ENCODE measurements at regions not wholly inside any gene's neighbourhood (a gene's known extent, or its start where the extent isn't known, plus 50 kb on each side); places are given as distances from the start of the nearest gene placed in this dataset.
"Not testable (repeated sequence)": the region's sequence is repeated elsewhere in the genome, so short reads cannot be mapped to it uniquely, and the experiment has no call there.

DNA sequence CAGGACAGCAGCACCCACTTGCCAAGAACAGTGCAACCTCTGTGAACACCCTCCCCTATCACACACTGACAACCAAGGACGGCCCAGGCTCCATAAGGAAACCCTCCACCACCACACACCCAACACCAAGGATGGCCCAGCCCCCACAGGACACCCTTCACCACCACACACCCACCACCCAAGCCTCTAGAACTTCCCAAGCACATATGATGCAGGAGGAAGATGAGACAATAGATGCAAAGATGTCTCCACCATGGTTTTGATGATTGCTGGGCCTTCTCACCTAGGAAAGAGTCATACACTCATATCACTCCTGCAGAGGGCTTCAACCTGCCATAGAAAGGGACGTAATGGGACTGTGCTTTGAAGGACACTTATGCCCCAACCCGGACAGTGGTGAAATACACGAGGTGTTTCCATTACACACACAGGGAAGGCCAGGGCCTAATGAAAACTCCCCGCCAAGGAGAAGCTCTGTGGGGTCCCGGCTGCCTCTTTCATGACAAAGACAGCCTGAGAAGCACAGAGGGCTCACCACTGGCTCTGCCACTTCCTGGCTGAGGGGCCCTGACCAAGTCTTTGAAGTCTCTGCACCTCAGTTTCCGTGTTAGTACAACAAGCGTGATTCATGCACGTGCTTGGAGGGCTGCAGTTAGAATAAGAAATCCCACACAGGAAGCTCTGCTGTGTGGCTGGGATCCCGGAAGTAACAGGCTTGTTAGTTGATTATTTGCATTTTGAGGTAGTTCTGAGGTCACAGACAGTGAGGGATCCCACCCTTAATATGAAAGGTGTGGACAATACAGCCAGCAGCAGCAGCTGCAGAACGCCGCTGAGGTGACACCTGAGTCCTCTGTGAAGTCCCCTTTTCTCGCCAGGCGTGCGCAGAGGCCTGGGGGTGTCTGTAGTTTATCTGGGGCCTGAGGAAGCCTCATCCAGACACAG, 61.9 kb upstream of the ATP12A start:
- no peak for DNase-seq (ENCODE audit: low read depth)

DNA sequence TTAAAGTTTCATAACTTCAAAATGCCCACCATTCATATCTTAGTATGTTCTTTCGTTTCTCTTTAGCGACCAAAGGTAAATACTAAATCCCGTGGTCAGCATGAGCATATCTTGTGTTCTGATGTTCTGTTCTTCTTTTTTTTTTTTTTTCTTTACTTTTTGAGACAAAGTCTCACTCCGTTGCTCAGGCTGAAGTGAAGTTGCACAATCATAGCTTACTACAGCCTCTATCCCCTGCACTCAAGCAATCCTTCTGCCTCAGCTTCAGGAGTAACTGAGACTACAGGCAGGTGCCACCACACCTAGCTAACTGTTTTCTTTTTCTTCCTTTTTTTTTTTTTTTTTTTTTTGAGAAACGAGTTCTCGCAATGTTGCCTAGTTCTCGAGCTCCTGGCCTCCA, 60.9 kb upstream of the ATP12A start:
- no peak for DNase-seq (ENCODE audit: low read depth)

DNA sequence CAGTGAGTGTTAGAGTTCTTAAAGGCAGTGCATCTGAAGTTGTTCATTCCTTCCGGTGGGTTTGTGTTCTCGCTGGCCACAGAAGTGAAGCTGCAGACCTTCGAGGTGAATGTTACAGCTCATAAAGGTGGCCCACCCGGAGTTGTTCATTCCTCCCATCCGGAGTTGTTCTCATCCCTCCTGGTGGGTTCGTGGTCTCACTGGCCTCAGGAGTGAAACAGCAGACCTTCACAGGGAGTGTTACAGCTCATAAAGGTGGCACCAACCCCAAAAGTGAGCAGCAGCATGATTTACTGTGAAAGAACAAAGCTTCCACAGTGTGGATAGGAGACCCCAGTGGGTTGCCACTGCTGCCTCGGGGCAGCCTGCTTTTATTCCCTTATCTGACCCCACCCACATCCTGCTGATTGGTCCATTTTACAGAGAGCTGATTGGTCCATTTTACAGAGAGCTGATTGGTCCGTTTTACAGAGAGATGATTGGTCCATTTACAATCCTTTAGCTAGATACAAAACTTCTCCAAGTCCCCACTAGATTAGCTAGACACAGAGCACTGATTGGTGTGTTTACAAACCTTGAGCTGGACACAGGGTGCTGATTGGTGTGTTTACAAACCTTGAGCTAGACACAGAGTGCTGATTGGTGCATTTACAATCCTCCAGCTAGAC, 57.6 kb upstream of the ATP12A start:
- DNase-seq (ENCODE audit: low read depth): not testable (repeated sequence)

DNA sequence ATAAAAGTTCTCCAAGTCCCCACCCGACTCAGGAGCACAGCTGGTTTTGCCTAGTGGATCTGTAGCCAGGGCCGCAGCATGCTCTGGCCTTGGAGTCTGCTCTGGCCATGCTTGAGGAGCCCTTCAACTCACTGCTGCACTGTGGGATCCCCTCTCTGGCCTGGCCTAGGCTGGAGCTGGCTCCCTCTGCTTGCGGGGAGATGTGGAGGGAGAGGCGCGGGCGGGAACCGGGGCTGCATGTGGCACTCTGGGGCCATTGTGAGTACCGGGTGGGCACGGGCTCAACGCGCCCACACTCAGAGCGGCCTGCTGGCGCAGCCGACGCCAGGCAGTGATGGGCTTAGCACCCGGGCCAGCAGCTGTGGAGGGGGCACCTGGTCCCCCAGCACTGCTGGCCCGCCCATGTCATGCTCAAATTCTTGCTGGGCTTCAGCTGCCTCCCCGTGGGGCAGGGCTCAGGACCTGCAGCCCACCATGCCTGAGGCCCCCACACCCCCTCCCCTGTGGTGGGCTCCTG, 57.0 kb upstream of the ATP12A start:
- DNase-seq (ENCODE audit: low read depth): no peak

- no peak for DNase-seq (ENCODE audit: low read depth)
These were observed 55.8 kb upstream of the ATP12A start for GRCh38 chr13:24624363-24624762.

DNA sequence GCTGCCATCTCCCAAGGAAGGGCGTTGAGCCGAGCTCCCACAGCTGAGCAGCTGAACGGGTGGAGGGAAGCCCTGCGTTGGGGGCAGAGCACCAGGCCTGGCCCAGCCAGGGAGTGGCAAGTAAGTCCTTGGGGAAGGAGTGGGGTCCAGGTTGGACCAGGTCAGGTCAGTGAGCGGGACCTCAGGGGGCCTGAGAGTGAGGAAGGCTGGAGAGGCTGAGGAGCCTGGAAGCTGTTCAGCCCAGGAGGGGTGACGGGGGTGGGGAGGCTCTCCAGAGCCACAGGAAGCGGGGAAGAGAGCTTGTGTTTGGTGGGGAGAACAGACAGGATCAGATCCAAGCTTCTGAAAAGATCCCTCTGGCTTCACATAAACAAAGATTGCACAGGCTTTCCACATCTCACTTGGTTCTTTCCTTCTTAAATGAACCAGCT, 55.4 kb upstream of the ATP12A start:
- no peak for DNase-seq (ENCODE audit: low read depth)

DNA sequence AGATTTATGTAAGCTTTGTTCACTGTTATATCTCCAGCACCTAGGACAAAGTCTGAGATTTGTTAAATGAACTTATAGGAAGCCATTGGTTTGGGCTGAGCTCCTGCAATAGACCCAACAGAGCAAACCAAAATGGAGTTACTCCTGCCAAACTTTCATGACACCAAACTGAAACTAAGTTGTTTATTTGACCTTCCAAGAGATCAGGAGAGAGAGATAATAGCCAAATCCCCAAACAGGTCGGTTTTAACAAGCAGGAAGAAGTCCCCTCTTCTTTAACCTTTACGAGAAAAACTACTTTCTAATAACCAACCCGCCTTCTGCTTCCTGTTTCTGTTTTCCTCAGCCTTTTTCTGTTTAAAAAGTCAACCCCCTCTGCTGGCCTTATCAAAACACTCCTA, 54.9 kb upstream of the ATP12A start:
- DNase-seq (ENCODE audit: low read depth): no peak

DNA sequence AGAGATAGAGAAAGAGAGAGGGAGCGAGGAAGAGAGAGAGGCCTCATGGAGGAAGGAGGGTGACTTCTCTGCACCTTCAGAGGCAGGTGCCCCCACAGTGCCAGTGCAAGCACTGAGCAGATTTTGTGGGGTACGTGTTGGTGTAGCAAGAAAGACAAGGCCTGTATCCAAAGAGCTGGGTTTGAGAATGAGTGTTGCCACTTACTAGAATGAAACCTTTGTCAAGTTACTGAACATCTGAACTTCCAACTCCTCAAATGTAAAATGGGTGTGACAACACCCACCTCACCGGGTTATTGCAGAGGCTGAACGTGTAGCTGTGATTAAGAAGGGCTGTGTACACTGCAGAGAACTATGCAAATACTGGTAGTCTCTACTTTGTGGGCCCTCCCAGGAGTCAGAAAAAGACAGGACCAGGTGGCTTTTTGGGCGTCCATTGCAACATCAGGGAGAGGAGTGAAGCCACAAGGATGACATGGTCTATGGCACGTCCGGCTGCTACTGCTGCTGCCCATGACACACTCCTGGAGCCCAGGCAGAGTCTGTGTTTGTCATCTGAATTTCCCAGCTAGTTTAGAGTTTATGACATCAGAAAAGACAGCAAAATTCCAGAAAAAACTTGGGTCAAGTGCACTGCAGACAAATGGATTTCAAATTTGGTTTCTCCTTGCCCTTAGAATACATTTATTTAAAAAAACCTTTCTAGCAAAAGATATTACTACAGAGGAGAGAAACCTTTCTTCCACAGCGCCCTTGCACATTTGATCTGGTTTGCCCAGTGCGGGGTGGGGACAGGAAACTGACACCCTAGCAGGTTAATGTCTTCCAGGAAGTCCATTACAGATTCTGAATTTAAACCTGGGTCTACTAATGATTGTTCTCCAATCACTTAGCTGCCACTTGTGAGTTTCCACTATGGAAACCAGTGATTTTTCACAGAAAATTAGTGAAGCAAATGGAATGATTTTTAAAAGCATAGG, 54.0 kb upstream of the ATP12A start:
- DNase-seq (ENCODE audit: low read depth): no peak

DNA sequence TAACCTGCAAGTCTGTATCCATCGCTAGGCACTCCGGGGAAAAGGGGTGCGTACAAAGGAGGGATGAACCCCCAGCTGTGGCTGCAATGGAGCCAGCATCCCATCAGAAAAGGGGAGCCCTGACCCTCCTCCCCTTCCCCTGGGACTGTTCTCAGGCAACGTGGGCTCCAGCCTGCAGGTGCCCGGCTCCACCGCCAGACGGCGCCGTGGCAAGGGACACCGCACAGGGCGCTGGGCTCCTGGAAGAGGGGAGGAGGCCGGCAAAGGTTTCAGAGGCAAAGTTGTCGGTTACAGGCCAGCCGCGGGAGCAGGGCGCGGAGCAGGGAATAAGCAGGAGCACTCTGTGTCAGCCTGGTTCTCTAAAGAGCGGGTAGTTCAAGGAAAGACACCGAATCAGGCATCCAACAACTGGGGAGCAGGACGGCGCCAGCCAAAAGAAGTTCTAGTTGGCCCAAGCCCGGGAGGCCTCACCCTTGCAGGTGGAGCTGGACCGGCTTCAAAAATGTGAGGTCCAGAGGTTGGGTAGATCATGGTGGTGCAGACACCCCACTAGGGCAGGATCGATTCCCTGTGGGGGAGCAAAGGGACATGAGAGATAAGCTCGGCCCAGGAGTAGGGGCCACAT, 53.0 kb upstream of the ATP12A start:
- DNase-seq (ENCODE audit: low read depth): no peak

DNA sequence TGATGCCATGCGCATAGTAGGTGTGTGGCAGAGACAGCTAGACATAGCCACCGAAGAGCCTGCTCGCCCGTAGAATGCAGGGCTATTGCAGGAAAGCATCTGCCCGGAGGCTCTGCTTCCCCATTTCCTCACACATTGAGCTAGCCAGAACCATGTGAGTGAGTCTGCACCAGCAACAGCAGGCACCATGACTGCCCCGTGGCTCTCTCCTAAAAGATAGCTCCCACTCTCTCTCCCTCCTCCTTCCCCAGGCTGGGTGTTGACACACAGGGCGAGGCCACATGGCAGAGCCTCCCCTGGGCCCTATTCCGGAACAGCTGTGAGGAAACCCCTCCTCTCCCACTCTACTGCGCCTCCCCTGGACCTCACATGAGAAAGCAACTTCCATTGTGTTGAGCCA, 52.3 kb upstream of the ATP12A start:
- no peak for DNase-seq (ENCODE audit: low read depth)

- DNase-seq (ENCODE audit: low read depth): no peak
These were observed 50.9 kb upstream of the ATP12A start for GRCh38 chr13:24629320-24629719.

- DNase-seq (ENCODE audit: low read depth): no peak
These were observed 50.1 kb upstream of the ATP12A start for GRCh38 chr13:24630121-24630520.

All from stromal cell of bone marrow (primary cell).